GM10266 (cell line): ENCODE measurements at regions not wholly inside any gene's neighbourhood (a gene's known extent, or its start where the extent isn't known, plus 50 kb on each side); places are given as distances from the start of the nearest gene placed in this dataset.

Experiments used
- DNase-seq: peaks from one replicate; pipeline ENCODE4 v3.0.0; 2012; ENCODE audit errors: extremely low spot score
- TF ChIP-seq, protein P1 (sequence below): IDR thresholded peaks from 2 replicates; pipeline ENCODE4 v1.5.1; 2012; ENCODE audit warnings: mild to moderate bottlenecking, low read depth; ENCODE audit not compliant: control insufficient read depth, insufficient read depth; ENCODE audit errors: missing control alignments

DNA sequence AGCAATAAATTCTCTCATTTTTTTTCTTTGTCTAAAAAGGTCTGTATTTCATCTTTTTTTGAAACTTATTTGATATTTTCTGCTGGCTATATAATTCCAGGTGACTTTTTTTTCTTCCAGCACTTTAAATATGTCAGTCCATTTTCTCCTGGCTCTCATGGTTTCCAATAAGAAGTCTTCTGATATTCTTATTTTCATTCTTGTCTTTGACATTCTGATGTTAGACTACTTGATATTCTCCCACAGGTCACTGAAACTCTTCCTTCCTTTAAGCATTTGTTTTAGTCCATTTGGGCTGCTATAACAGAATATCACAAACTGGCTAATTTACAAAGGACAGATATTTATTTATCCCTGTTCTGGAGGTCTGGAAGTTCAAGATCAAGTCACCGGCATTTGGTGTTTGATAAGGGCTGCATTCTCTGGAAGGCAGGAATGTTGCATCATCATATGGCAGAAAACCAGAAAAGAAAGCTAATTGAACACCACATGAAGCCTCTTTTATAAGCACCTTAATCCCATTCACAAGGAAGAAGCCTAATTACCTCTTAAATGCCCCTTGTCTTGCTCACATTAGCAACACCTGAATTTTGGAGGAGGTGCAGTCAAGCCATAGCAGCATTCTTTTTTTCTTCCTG lies 242.1 kb upstream of the TNRC6C start:
- no peak for DNase-seq
- TF ChIP-seq, protein P1, sequence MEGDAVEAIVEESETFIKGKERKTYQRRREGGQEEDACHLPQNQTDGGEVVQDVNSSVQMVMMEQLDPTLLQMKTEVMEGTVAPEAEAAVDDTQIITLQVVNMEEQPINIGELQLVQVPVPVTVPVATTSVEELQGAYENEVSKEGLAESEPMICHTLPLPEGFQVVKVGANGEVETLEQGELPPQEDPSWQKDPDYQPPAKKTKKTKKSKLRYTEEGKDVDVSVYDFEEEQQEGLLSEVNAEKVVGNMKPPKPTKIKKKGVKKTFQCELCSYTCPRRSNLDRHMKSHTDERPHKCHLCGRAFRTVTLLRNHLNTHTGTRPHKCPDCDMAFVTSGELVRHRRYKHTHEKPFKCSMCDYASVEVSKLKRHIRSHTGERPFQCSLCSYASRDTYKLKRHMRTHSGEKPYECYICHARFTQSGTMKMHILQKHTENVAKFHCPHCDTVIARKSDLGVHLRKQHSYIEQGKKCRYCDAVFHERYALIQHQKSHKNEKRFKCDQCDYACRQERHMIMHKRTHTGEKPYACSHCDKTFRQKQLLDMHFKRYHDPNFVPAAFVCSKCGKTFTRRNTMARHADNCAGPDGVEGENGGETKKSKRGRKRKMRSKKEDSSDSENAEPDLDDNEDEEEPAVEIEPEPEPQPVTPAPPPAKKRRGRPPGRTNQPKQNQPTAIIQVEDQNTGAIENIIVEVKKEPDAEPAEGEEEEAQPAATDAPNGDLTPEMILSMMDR: no peak

DNA sequence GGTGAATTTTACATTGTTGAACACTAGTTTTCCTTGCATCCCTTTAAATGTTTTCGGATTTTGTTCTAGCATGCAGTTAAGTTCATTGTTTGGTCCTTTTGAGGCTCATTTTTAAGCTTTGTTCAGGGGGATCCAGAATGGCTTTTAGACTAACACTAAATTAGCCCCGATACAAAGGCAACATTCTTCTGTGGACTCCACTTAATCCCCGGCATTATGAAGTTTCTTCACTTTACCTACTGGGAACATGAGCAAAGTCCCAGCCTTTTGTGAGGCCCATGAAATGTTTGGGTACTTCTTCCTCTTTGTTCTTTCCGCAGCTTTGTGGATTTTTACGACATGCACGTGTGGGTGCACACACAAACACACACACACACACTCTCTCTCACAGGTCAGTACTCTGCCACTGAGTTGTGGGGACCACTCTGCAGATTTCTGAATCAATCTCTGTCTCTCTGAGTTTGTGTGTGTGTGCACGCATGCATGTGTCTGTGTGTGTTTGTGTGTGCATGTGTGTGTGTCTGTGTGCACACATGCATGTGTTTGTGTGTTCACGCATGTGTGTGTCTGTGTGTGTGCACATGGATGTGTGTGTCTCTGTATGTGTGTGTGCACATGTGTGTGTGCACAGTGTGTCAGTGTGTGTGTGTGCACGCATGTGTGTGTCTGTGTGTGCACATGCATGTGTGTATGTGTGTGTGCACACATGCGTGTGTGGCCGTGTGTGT lies 240.4 kb upstream of the TNRC6C start:
- no peak for DNase-seq
- TF ChIP-seq, protein P1: no peak

DNA sequence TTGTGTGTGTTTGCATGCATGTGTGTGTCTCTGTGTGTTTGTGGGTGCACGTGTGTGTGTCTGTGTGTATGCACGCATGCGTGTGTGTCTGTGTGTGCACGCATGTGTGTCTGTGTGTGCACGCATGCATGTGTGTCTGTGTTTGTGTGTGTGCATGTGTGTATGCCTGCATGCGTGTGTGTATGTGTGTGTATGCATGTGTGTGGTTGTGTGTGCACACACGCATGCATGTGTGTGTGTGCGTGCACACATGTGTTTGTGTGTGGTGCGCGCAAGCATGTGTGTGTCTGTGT lies 239.9 kb upstream of the TNRC6C start:
- no peak for DNase-seq
- TF ChIP-seq, protein P1: no peak

DNA sequence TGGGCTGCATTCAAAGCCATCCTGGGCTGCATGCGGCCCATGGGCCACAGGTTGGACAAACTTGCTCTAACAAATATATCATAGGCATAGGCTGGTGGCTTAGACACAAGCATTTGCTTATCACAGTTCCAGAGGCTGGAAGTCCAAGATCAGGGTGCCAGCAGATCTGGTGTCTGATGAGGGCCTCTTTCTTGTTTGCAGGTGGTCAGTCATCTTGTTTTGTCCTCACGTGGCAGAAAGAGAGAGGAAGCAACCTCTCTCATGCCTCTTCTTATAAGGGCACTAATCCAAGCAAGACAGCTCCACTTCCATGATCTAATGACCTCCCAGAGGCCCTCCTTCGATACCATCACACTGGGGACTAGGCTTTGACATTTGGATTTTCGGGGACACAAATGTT lies 238.7 kb upstream of the TNRC6C start:
- no peak for DNase-seq
- TF ChIP-seq, protein P1: no peak

DNA sequence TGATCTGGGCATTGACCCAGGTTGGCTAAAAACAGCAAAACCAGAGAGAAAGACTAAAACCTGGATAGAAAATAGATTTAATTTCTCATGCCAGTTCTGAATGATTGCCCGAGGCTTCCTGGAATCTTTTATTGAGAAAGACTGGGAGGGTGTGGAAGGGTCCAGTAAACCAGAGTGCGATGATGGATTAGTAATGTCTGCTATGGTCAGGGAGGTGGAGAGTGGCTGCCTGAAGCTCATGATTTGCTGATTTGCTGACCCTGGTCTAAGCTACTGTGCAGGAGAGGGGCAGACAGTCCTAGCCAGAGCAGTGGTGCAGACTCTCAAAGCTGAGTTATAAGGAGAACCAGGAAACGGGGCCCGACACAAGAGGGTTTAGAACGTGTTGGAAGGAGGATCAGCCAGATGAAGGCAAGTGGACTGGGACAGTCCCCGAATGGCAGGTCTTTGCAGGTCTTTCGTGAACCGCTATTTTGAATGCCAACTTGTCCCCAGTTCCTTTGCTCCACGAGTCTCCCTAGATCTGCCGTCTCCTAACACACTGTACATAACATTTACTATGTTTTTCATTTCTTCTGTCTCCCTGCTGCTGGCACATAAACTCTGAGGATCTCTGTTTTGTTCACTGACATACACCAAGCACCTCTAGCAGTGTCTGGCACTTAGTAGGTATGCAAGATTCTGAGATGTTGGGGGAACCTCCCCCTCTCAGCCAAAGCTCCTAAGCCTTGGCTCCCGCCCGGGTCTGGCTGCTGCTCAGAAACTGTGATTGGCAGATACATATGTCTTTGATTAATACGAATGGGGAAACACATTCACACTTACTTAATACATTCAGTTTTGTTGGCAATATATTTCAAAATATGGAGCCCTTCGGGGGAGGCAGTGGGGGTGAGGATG lies 237.3 kb upstream of the TNRC6C start:
- no peak for DNase-seq
- TF ChIP-seq, protein P1: no peak

DNA sequence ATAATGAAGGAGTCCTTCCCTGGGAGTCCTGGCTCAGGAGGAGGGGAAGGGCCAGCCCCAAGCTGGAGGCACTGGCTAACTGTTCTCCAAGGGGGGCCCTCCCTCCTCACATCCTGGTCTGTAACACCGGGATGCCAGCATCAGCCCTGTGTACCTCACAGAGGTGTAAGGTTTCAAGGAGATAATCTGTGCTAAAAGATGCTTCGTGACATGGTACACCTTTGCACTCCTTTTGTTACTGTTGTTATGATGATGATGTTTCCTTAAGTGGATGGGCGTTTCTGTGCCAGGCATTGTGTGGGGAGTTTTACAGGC lies 236.7 kb upstream of the TNRC6C start:
- TF ChIP-seq, protein P1: no peak
- DNase-seq: no peak

DNA sequence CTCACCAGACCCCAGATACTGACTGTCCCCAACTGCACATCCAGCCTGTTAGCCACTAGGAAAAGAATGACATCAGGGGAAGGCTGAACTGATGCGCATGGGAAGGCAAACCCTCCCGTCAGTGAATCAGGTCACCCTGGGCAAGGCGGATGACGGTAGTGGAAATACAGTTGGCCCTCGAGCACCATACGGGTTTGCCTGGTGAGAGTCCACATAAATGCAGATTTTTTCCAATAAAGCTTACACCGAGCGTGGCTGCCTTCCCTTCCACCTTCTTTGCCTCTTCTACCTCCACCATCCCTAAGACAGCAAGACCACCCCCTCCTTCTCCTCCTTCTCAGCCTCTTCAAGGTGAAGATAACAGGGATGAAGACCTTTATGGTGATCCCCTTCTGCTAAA lies 236.1 kb upstream of the TNRC6C start:
- TF ChIP-seq, protein P1: no peak
- DNase-seq: no peak
